Neural cell (in vitro differentiated cells): ENCODE measurements at regions not wholly inside any gene's neighbourhood (a gene's known extent, or its start where the extent isn't known, plus 50 kb on each side); places are given as distances from the start of the nearest gene placed in this dataset.

Experiments
- H2AFZ ChIP-seq: fragments of 200-600, 300-800 bp; sonication (generic), shearing (Covaris generic); 2 replicates; pipeline ENCODE4 v1.6.0; 2014; ENCODE audit warnings: low read depth, mild to moderate bottlenecking, antibody characterized with exemption, low read length, moderate library complexity
- H3F3A ChIP-seq: fragments of 200-600 bp; shearing (Covaris generic); 2 replicates; pipeline ENCODE4 v1.6.1; 2016; ENCODE audit warnings: mild to moderate bottlenecking, moderate library complexity, mixed read lengths, antibody characterized with exemption, low read length; ENCODE audit not compliant: insufficient read depth, poor library complexity, severe bottlenecking
- H3K27ac ChIP-seq: fragments of 200-600, 300-800 bp; sonication (generic), shearing (Covaris generic); 2 replicates; pipeline ENCODE4 v1.5.1; 2014; ENCODE audit warnings: mild to moderate bottlenecking, low read length, moderate library complexity
- H3K27me3 ChIP-seq: fragments of 300-800, 200-600 bp; sonication (generic), shearing (Covaris generic); 2 replicates; pipeline ENCODE4 v1.6.0; 2014; ENCODE audit warnings: mild to moderate bottlenecking, low read depth, low read length, moderate library complexity; ENCODE audit not compliant: insufficient read depth
- H3K36me3 ChIP-seq: fragments of 300-800, 200-600 bp; sonication (generic), shearing (Covaris generic); 2 replicates; pipeline ENCODE4 v1.5.1; 2014; ENCODE audit warnings: mild to moderate bottlenecking, antibody characterized with exemption, low read length, moderate library complexity; ENCODE audit not compliant: insufficient read depth
- H3K4me2 ChIP-seq: fragments of 300-800, 200-600 bp; sonication (generic), shearing (Covaris generic); 2 replicates; pipeline ENCODE4 v1.6.0; 2014; ENCODE audit warnings: mild to moderate bottlenecking, low read length
- H3K4me3 ChIP-seq: fragments of 300-800, 200-600 bp; sonication (generic), shearing (Covaris generic); 2 replicates; pipeline ENCODE4 v1.5.1; 2014; ENCODE audit warnings: mild to moderate bottlenecking, low read length, moderate library complexity
- H3K79me2 ChIP-seq: fragments of 200-600 bp; shearing (Covaris generic); replicated peaks from 2 replicates; pipeline ENCODE4 v1.6.0; 2014; ENCODE audit warnings: mild to moderate bottlenecking, low read length, moderate library complexity; ENCODE audit not compliant: insufficient read depth
- H3K9ac ChIP-seq: fragments of 300-800, 200-600 bp; sonication (generic), shearing (Covaris generic); 2 replicates; pipeline ENCODE4 v1.6.1; 2016; ENCODE audit warnings: mild to moderate bottlenecking, low read length, mixed read lengths
- H3K9me2 ChIP-seq: fragments of 200-600 bp; shearing (Covaris generic); 2 replicates; pipeline ENCODE4 v1.6.1; 2016; ENCODE audit warnings: mild to moderate bottlenecking, low read length, mixed read lengths; ENCODE audit not compliant: insufficient read depth
- H3K9me3 ChIP-seq: fragments of 200-600, 300-800 bp; sonication (generic), shearing (Covaris generic); 2 replicates; pipeline ENCODE4 v1.6.1; 2016; ENCODE audit warnings: mild to moderate bottlenecking, mixed run types, low read length, moderate library complexity, mixed read lengths
- H4K20me1 ChIP-seq: fragments of 200-600 bp; shearing (Covaris generic); 2 replicates; pipeline ENCODE4 v1.6.1; 2016; ENCODE audit warnings: mild to moderate bottlenecking, mixed run types; ENCODE audit not compliant: insufficient read depth
- EP300 ChIP-seq: fragments of 450-650 bp; conservative IDR thresholded peaks from 2 replicates; pipeline ENCODE4 v1.6.1; 2014; ENCODE audit warnings: antibody characterized with exemption, mild to moderate bottlenecking, moderate library complexity; ENCODE audit not compliant: poor library complexity, severe bottlenecking
- EZH2 ChIP-seq: fragments of 200-600, 300-800 bp; shearing (Covaris generic), sonication (generic); IDR thresholded peaks from 2 replicates; pipeline ENCODE4 v1.6.1; 2014; ENCODE audit warnings: antibody characterized with exemption, low read length, borderline replicate concordance, mild to moderate bottlenecking; ENCODE audit not compliant: insufficient read depth, poor library complexity, severe bottlenecking
- MXI1 ChIP-seq: fragments of 450-650 bp; conservative IDR thresholded peaks from 2 replicates; pipeline ENCODE4 v1.6.1; 2014; ENCODE audit warnings: antibody characterized with exemption, mild to moderate bottlenecking; ENCODE audit not compliant: poor library complexity, severe bottlenecking
- POLR2AphosphoS5 ChIP-seq: IDR thresholded peaks from 2 replicates; pipeline ENCODE4 v1.6.1; 2012
- RAD21 ChIP-seq: fragments of 450-650 bp; conservative IDR thresholded peaks from 2 replicates; pipeline ENCODE4 v1.6.1; 2014; ENCODE audit warnings: antibody characterized with exemption, mild to moderate bottlenecking, moderate library complexity
- SMC3 ChIP-seq: fragments of 450-650 bp; conservative IDR thresholded peaks from 2 replicates; pipeline ENCODE4 v1.6.1; 2014; ENCODE audit warnings: antibody characterized with exemption, mild to moderate bottlenecking, moderate library complexity; ENCODE audit not compliant: poor library complexity
- TAF1 ChIP-seq: IDR thresholded peaks from 2 replicates; pipeline ENCODE4 v1.6.1; 2012; ENCODE audit warnings: low read depth
- TF ChIP-seq, protein P1 (sequence below): IDR thresholded peaks from 2 replicates; pipeline ENCODE4 v1.6.1; 2012; ENCODE audit warnings: borderline replicate concordance
- TF ChIP-seq, protein P2 (sequence below): fragments of 450-650 bp; IDR thresholded peaks from 2 replicates; pipeline ENCODE4 v1.5.1; 2014; ENCODE audit warnings: antibody characterized with exemption, mild to moderate bottlenecking, moderate library complexity; ENCODE audit not compliant: poor library complexity, severe bottlenecking

DNA sequence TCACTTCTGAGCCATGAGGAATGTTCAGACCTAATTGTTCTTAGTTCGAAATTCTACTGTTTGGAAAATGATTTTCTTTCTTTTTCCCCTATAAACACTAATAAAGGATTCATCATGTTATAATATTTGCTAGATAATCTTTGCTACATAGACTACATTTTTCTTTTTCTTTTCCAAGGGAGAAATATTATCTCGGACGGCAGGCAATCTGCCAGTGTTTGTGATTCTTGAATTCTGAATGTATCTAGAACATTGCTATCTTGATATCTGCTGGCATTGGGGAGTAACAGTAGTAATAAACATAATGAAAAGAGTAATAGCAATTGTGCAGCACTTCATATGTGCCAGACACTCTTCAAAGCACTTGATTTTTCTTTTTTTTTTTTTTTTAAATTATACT is 107.7 kb upstream of the ZNF32 start:
- Histone ChIP-seq H4K20me1 (no peaks in the 10 kb centered on the region), H3K27me3 (no peaks in the 10 kb centered on the region), H3K79me2 (no peaks in the 10 kb centered on the region), H3K4me3 (no peak overlapping the region), H3K9me3 (no peaks in the 10 kb centered on the region), H3K36me3 (no peaks in the 10 kb centered on the region), H3K9ac (no peak overlapping the region), H3K9me2 (no peaks in the 10 kb centered on the region), H3K4me2 (no peak overlapping the region), H3K27ac (no peak overlapping the region), H3F3A (no peaks in the 10 kb centered on the region), H2AFZ (no peak overlapping the region)
- TF ChIP-seq POLR2AphosphoS5 (no peak), SMC3 (no peak), RAD21 (no peak), MXI1 (no peak), EZH2 (no peak), EP300 (no peak), TAF1 (no peak)
- TF ChIP-seq, protein P1, sequence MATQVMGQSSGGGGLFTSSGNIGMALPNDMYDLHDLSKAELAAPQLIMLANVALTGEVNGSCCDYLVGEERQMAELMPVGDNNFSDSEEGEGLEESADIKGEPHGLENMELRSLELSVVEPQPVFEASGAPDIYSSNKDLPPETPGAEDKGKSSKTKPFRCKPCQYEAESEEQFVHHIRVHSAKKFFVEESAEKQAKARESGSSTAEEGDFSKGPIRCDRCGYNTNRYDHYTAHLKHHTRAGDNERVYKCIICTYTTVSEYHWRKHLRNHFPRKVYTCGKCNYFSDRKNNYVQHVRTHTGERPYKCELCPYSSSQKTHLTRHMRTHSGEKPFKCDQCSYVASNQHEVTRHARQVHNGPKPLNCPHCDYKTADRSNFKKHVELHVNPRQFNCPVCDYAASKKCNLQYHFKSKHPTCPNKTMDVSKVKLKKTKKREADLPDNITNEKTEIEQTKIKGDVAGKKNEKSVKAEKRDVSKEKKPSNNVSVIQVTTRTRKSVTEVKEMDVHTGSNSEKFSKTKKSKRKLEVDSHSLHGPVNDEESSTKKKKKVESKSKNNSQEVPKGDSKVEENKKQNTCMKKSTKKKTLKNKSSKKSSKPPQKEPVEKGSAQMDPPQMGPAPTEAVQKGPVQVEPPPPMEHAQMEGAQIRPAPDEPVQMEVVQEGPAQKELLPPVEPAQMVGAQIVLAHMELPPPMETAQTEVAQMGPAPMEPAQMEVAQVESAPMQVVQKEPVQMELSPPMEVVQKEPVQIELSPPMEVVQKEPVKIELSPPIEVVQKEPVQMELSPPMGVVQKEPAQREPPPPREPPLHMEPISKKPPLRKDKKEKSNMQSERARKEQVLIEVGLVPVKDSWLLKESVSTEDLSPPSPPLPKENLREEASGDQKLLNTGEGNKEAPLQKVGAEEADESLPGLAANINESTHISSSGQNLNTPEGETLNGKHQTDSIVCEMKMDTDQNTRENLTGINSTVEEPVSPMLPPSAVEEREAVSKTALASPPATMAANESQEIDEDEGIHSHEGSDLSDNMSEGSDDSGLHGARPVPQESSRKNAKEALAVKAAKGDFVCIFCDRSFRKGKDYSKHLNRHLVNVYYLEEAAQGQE = no peak
- TF ChIP-seq, protein P2, sequence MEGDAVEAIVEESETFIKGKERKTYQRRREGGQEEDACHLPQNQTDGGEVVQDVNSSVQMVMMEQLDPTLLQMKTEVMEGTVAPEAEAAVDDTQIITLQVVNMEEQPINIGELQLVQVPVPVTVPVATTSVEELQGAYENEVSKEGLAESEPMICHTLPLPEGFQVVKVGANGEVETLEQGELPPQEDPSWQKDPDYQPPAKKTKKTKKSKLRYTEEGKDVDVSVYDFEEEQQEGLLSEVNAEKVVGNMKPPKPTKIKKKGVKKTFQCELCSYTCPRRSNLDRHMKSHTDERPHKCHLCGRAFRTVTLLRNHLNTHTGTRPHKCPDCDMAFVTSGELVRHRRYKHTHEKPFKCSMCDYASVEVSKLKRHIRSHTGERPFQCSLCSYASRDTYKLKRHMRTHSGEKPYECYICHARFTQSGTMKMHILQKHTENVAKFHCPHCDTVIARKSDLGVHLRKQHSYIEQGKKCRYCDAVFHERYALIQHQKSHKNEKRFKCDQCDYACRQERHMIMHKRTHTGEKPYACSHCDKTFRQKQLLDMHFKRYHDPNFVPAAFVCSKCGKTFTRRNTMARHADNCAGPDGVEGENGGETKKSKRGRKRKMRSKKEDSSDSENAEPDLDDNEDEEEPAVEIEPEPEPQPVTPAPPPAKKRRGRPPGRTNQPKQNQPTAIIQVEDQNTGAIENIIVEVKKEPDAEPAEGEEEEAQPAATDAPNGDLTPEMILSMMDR = no peak

GRCh38 chr10:43754569-43755260 is 106.0 kb upstream of the ZNF32 start:
- no peaks in the 10 kb centered on the region for H3K9me3 ChIP-seq
- no peaks in the 10 kb centered on the region for H3F3A ChIP-seq
- no peaks in the 10 kb centered on the region for H3K27me3 ChIP-seq
- no peak overlapping the region for H3K4me3 ChIP-seq
- no peaks in the 10 kb centered on the region for H3K9me2 ChIP-seq
- no peak overlapping the region for H3K27ac ChIP-seq
- TF ChIP-seq EZH2 (no peak), TAF1 (no peak), POLR2AphosphoS5 (no peak), MXI1 (no peak)
- TF ChIP-seq, protein P1 = no peak
- TF ChIP-seq, protein P2 = no peak
- no peaks in the 10 kb centered on the region for H4K20me1 ChIP-seq
- no peaks in the 10 kb centered on the region for H3K36me3 ChIP-seq
- H3K79me2 ChIP-seq = no peaks in the 10 kb centered on the region
- H2AFZ ChIP-seq = no peak overlapping the region
- H3K9ac ChIP-seq = no peak overlapping the region
- H3K4me2 ChIP-seq = no peak overlapping the region
